ENCODE measurements at regions not wholly inside any gene's neighbourhood (a gene's known extent, or its start where the extent isn't known, plus 50 kb on each side); places are given as distances from the start of the nearest gene placed in this dataset.
"Not testable (repeated sequence)": the region's sequence is repeated elsewhere in the genome, so short reads cannot be mapped to it uniquely, and the experiment has no call there.

DNA sequence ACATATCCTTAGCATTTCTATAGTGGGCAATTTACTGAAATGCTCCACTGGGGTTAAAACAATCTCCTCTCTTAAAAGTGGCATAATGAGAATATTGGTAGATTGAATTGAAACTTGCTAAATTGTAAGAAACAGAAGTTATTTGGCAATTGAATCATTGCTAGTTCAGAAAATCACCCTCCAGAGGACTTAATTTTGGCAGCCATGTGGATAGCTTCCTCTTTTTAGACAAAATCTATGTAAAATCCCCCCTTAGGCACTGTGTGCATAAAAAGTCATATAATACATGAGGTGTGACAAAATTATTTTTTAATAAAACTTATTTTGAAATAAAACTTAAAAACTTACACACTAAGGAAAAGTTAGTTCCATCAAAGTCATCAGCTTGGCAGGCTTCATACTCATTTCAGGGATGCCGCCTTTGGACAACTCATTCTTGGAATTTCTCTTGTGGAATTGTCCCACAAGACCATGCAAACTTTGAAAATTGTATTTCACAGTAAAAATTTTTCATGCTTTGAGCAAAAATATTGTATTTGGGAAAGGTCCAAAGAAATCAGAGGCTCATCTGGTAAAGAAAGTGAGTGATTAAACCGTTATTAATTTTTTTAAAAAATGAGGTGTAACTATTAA, 473.0 kb downstream of the BCKDHB start:
- DNase-seq = no peak
- Mint-ChIP-seq H3K27ac (ENCODE audit: unreplicated experiment) (no peak overlapping the region), H3K9me3 (ENCODE audit: unreplicated experiment) (no peaks in the 10 kb centered on the region), H3K4me1 (ENCODE audit: low read depth, unreplicated experiment) (no peaks in the 10 kb centered on the region), H3K4me3 (ENCODE audit: unreplicated experiment) (no peak overlapping the region), H3K27me3 (ENCODE audit: unreplicated experiment) (no peaks in the 10 kb centered on the region), H3K36me3 (ENCODE audit: unreplicated experiment) (no peaks in the 10 kb centered on the region)
- TF ChIP-seq, protein P1, sequence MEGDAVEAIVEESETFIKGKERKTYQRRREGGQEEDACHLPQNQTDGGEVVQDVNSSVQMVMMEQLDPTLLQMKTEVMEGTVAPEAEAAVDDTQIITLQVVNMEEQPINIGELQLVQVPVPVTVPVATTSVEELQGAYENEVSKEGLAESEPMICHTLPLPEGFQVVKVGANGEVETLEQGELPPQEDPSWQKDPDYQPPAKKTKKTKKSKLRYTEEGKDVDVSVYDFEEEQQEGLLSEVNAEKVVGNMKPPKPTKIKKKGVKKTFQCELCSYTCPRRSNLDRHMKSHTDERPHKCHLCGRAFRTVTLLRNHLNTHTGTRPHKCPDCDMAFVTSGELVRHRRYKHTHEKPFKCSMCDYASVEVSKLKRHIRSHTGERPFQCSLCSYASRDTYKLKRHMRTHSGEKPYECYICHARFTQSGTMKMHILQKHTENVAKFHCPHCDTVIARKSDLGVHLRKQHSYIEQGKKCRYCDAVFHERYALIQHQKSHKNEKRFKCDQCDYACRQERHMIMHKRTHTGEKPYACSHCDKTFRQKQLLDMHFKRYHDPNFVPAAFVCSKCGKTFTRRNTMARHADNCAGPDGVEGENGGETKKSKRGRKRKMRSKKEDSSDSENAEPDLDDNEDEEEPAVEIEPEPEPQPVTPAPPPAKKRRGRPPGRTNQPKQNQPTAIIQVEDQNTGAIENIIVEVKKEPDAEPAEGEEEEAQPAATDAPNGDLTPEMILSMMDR (IDR thresholded peaks at IDR 0.05; ENCODE audit: partially characterized antibody, unreplicated experiment) = no peak

DNA sequence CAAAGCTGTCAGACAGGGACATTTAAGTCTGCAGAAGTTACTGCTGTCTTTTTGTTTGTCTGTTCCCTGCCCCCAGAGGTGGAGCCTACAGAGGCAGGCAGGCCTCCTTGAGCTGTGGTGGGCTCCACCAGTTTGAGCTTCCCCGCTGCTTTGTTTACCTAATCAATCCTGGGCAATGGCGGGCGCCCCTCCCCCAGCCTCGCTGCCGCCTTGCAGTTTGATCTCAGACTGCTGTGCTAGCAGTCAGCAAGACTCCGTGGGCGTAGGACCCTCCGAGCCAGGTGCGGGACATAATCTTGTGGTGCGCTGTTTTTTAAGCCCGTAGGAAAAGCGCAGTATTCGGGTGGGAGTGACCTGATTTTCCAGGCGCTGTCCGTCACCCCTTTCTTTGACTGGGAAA, 466.8 kb downstream of the BCKDHB start:
- H3K4me3 Mint-ChIP-seq (ENCODE audit: unreplicated experiment); H3K9me3 Mint-ChIP-seq (ENCODE audit: unreplicated experiment); H3K27ac Mint-ChIP-seq (ENCODE audit: unreplicated experiment): not testable (repeated sequence)

DNA sequence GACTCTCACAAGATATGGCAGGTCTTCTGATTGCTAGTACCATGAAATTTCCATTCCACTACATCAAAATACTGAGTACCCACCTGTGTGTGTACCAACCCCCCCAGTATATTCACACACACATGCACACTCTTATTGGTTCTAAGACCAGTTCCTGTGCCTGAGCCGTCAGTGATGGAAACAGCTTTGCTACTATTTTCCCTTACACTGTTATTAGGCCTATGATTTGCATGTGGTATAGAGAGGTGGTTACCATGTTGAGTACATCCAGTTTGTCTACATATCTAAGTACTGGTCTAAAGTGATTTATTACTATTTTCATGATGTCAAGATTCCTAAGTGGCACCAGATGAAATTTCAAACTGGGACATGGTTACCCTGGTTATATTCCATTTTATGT, 459.9 kb downstream of the BCKDHB start:
- H3K27me3 Mint-ChIP-seq (ENCODE audit: unreplicated experiment) = no peaks in the 10 kb centered on the region
- TF ChIP-seq, protein P1 (IDR thresholded peaks at IDR 0.05; ENCODE audit: partially characterized antibody, unreplicated experiment) = no peak
- DNase-seq = no peak
- no peaks in the 10 kb centered on the region for H3K9me3 Mint-ChIP-seq (ENCODE audit: unreplicated experiment)
- H3K4me1 Mint-ChIP-seq (ENCODE audit: low read depth, unreplicated experiment) = no peaks in the 10 kb centered on the region
- H3K36me3 Mint-ChIP-seq (ENCODE audit: unreplicated experiment) = no peaks in the 10 kb centered on the region
- H3K27ac Mint-ChIP-seq (ENCODE audit: unreplicated experiment) = no peak overlapping the region
- no peak overlapping the region for H3K4me3 Mint-ChIP-seq (ENCODE audit: unreplicated experiment)

More for the DNA sequence above, 466.8 kb downstream of the BCKDHB start:
- not testable (repeated sequence) for DNase-seq; H3K4me1 Mint-ChIP-seq (ENCODE audit: low read depth, unreplicated experiment); H3K36me3 Mint-ChIP-seq (ENCODE audit: unreplicated experiment); H3K27me3 Mint-ChIP-seq (ENCODE audit: unreplicated experiment)

DNA sequence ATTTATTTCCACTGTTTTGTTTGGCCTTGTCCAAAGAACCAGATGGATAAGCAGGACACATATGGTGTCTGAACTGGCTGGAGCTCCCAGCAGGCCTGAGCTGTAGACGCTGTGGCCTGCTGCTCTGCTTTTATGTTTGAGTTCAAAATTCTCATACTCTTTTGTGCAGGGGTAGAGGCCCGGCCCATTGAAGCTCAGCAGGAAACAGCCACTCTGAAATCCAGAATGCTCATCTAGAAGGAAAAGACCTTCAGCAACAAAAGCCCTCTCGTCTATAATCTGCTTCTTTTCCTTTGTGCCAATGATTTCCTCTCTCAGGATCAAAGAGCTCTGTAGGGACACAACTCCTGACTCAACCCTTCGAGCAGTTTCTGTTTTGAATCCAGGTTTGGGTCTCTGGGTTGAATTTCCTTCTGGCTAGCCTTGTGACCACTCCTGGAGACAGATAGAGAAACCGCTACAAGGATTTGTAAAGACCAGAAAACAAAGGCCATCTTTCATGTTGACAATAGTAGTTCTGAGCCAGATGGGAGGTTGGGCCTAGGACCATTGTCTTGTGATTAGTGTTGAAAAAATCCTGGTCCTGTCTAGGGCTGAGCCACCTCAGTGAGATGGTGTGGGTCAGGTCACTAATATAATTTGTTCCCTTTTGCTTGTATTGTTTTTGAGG, 446.7 kb downstream of the BCKDHB start:
- Mint-ChIP-seq H3K27ac (ENCODE audit: unreplicated experiment) (peak overlapping the region; percentile 91), H3K9me3 (ENCODE audit: unreplicated experiment) (peaks cover 9% of the 10 kb centered on the region), H3K36me3 (ENCODE audit: unreplicated experiment) (no peaks in the 10 kb centered on the region), H3K27me3 (ENCODE audit: unreplicated experiment) (no peaks in the 10 kb centered on the region), H3K4me1 (ENCODE audit: low read depth, unreplicated experiment) (peaks cover 9% of the 10 kb centered on the region), H3K4me3 (ENCODE audit: unreplicated experiment) (no peak overlapping the region)
- TF ChIP-seq, protein P1 (IDR thresholded peaks at IDR 0.05; ENCODE audit: partially characterized antibody, unreplicated experiment) = no peak
- DNase-seq = peak; percentile 18

DNA sequence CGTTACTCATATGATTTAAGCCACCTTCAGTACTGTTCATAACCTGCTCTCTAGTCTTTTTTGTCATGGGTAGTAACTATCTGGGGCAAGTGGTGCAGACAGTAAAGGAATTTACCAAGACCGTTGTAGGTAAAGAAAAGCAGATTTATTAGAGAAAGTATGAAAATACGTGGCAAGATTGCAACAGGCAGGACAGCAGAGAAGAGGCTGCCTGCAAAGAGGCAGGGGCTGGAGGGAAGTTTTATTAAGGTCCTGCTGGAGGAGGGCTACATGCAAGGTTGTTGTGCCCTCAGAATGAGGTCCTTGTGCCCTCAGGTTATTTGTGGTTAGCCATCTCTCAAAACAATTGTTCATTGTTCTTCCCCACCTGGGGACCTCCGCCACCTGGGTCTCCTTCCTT, 444.3 kb downstream of the BCKDHB start:
- Mint-ChIP-seq H3K36me3 (ENCODE audit: unreplicated experiment) (no peaks in the 10 kb centered on the region), H3K27me3 (ENCODE audit: unreplicated experiment) (no peaks in the 10 kb centered on the region), H3K4me1 (ENCODE audit: low read depth, unreplicated experiment) (peaks cover 15% of the 10 kb centered on the region), H3K4me3 (ENCODE audit: unreplicated experiment) (no peak overlapping the region), H3K9me3 (ENCODE audit: unreplicated experiment) (peaks cover 9% of the 10 kb centered on the region), H3K27ac (ENCODE audit: unreplicated experiment) (peak overlapping the region; percentile 46)
- no peak for DNase-seq
- TF ChIP-seq, protein P1 (IDR thresholded peaks at IDR 0.05; ENCODE audit: partially characterized antibody, unreplicated experiment) = no peak

Data from glutamatergic neuron (in vitro differentiated cells).